ENCODE measurements at regions not wholly inside any gene's neighbourhood (a gene's known extent, or its start where the extent isn't known, plus 50 kb on each side); places are given as distances from the start of the nearest gene placed in this dataset.

GRCh38 chr5:96520345-96520744 lies 87.3 kb upstream of the PCSK1 start:
- no peak for TF ChIP-seq POLR2AphosphoS5 (IDR thresholded peaks at IDR 0.05)
- TF ChIP-seq POLR2A (IDR thresholded peaks at IDR 0.05), result no peak
- TF ChIP-seq, protein P1, sequence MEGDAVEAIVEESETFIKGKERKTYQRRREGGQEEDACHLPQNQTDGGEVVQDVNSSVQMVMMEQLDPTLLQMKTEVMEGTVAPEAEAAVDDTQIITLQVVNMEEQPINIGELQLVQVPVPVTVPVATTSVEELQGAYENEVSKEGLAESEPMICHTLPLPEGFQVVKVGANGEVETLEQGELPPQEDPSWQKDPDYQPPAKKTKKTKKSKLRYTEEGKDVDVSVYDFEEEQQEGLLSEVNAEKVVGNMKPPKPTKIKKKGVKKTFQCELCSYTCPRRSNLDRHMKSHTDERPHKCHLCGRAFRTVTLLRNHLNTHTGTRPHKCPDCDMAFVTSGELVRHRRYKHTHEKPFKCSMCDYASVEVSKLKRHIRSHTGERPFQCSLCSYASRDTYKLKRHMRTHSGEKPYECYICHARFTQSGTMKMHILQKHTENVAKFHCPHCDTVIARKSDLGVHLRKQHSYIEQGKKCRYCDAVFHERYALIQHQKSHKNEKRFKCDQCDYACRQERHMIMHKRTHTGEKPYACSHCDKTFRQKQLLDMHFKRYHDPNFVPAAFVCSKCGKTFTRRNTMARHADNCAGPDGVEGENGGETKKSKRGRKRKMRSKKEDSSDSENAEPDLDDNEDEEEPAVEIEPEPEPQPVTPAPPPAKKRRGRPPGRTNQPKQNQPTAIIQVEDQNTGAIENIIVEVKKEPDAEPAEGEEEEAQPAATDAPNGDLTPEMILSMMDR (IDR thresholded peaks at IDR 0.05), result no peak
- no peak for TF ChIP-seq EP300 (IDR thresholded peaks at IDR 0.05)
